ENCODE measurements at regions not wholly inside any gene's neighbourhood (a gene's known extent, or its start where the extent isn't known, plus 50 kb on each side); places are given as distances from the start of the nearest gene placed in this dataset.

GRCh38 chr20:18956890-18957289 is 143.3 kb downstream of the SCP2D1 start:
- Histone ChIP-seq H3K4me3 (replicated peaks in 1 of 2; ENCODE audit: low read depth in 1 of 2, low read length in 2 of 2) (no peak overlapping the region), H3K79me2 (ENCODE audit: insufficient read depth, low read length) (no peaks in the 10 kb centered on the region), H3K27me3 (ENCODE audit: insufficient read depth, low read length) (peaks cover 9% of the 10 kb centered on the region; the same call in 1 of the 2 replicates), H3K27ac (ENCODE audit: low read depth, low read length) (no peak overlapping the region), H3K4me2 (ENCODE audit: low read length) (no peak overlapping the region), H3K9ac (ENCODE audit: low read length) (no peak overlapping the region), H3K4me1 (ENCODE audit: control insufficient read depth in 1 of 2, insufficient read depth in 2 of 2, low read length in 2 of 2) (no peaks in the 10 kb centered on the region), H2AFZ (ENCODE audit: low read depth, low read length, poor library complexity, severe bottlenecking) (no peak overlapping the region), H3K36me3 (ENCODE audit: control insufficient read depth in 1 of 2, insufficient read depth in 2 of 2, low read length in 2 of 2) (no peaks in the 10 kb centered on the region), H3K9me3 (ENCODE audit: control insufficient read depth in 1 of 2, insufficient read depth in 1 of 2, low read depth in 1 of 2, low read length in 2 of 2) (no peaks in the 10 kb centered on the region), H4K20me1 (ENCODE audit: insufficient read depth) (no peaks in the 10 kb centered on the region), H3K9me2 (ENCODE audit: insufficient read depth) (no peaks in the 10 kb centered on the region)
- intact Hi-C loops (cut with micrococcal nuclease): no loop called here
- no TSS peak for BruUV-seq (replicated peaks)
- RAD21 ChIA-PET (ENCODE audit: low non-redundant PET in 1 of 2, low total read pairs in 2 of 2, uncharacterized antibody in 2 of 2, unreplicated experiment in 2 of 2): no interaction called here
- TF ChIP-seq EZH2phosphoT487 (IDR thresholded peaks at IDR 0.05; ENCODE audit: borderline replicate concordance): no peak
- TF ChIP-seq CBX3 (IDR thresholded peaks at IDR 0.05; ENCODE audit: low read depth): no peak
- TF ChIP-seq CTCF (IDR thresholded peaks at IDR 0.05 in 2 of 3, conservative IDR thresholded peaks at IDR 0.05 in 1 of 3; ENCODE audit: borderline replicate concordance in 1 of 3, insufficient read depth in 1 of 3, low read depth in 2 of 3, low read length in 2 of 3): no peak
- TF ChIP-seq SIN3A (IDR thresholded peaks at IDR 0.05; ENCODE audit: low read depth): no peak
- no peak for TF ChIP-seq ZNF274 (IDR thresholded peaks at IDR 0.05; ENCODE audit: low read depth, low read length)
- TF ChIP-seq EGR1 (IDR thresholded peaks at IDR 0.05; ENCODE audit: low read depth): no peak
- TF ChIP-seq ZFX (IDR thresholded peaks at IDR 0.05): no peak
- TF ChIP-seq ZBTB33 (IDR thresholded peaks at IDR 0.05; ENCODE audit: extremely low read depth, insufficient replicate concordance, low read length): no peak
- TF ChIP-seq TCF7L2 (IDR thresholded peaks at IDR 0.05; ENCODE audit: borderline replicate concordance, extremely low read depth, insufficient read depth, insufficient read length): no peak
- TF ChIP-seq POLR2AphosphoS5 (IDR thresholded peaks at IDR 0.05; ENCODE audit: low read depth, low read length): no peak
- no peak for TF ChIP-seq ELF1 (IDR thresholded peaks at IDR 0.05; ENCODE audit: borderline replicate concordance, low read depth)
- no peak for TF ChIP-seq RAD21 (IDR thresholded peaks at IDR 0.05; ENCODE audit: low read depth)
- POLR2A ChIA-PET: no interaction called here
- DNase-seq (ENCODE audit: low read depth, low spot score) (no peak), ATAC-seq (no peak)
- CTCF ChIA-PET: no interaction called here
